ENCODE measurements at regions not wholly inside any gene's neighbourhood (a gene's known extent, or its start where the extent isn't known, plus 50 kb on each side); places are given as distances from the start of the nearest gene placed in this dataset.

- FAIRE-seq (no peak), DNase-seq (ENCODE audit: insufficient read length) (no peak)
- TF ChIP-seq POLR2AphosphoS5 (IDR thresholded peaks at IDR 0.05; ENCODE audit: low read depth, low read length) = no peak
- TF ChIP-seq TAF1 (IDR thresholded peaks at IDR 0.05; ENCODE audit: borderline replicate concordance, low read depth, low read length) = no peak
- no peak for TF ChIP-seq POLR2A (IDR thresholded peaks at IDR 0.05; ENCODE audit: low read depth, low read length)
Measured at GRCh38 chr10:2143213-2143835, 406.0 kb upstream of the ADARB2 start.

- TF ChIP-seq POLR2A (IDR thresholded peaks at IDR 0.05; ENCODE audit: low read depth, low read length) = no peak
- TF ChIP-seq POLR2AphosphoS5 (IDR thresholded peaks at IDR 0.05; ENCODE audit: low read depth, low read length) = no peak
- TF ChIP-seq TAF1 (IDR thresholded peaks at IDR 0.05; ENCODE audit: borderline replicate concordance, low read depth, low read length) = no peak
- FAIRE-seq (no peak), DNase-seq (ENCODE audit: insufficient read length) (no peak)
Measured at GRCh38 chr10:2139746-2140145, 402.4 kb upstream of the ADARB2 start.

GRCh38 chr10:2137549-2138174, 400.3 kb upstream of the ADARB2 start:
- TF ChIP-seq POLR2AphosphoS5 (IDR thresholded peaks at IDR 0.05; ENCODE audit: low read depth, low read length) (no peak), TAF1 (IDR thresholded peaks at IDR 0.05; ENCODE audit: borderline replicate concordance, low read depth, low read length) (no peak), POLR2A (IDR thresholded peaks at IDR 0.05; ENCODE audit: low read depth, low read length) (no peak)
- no peak for FAIRE-seq
- DNase-seq (ENCODE audit: insufficient read length) = no peak

- FAIRE-seq (no peak), DNase-seq (ENCODE audit: insufficient read length) (no peak)
- no peak for TF ChIP-seq TAF1 (IDR thresholded peaks at IDR 0.05; ENCODE audit: borderline replicate concordance, low read depth, low read length)
Measured at GRCh38 chr10:2130705-2131305, 393.5 kb upstream of the ADARB2 start.

GRCh38 chr10:2128991-2129390, 391.7 kb upstream of the ADARB2 start:
- no peak for FAIRE-seq
- TF ChIP-seq POLR2AphosphoS5 (IDR thresholded peaks at IDR 0.05; ENCODE audit: low read depth, low read length) (no peak), POLR2A (IDR thresholded peaks at IDR 0.05; ENCODE audit: low read depth, low read length) (no peak), TAF1 (IDR thresholded peaks at IDR 0.05; ENCODE audit: borderline replicate concordance, low read depth, low read length) (no peak)

GRCh38 chr10:2124135-2124534, 386.8 kb upstream of the ADARB2 start:
- no peak for TF ChIP-seq TAF1 (IDR thresholded peaks at IDR 0.05; ENCODE audit: borderline replicate concordance, low read depth, low read length)
- TF ChIP-seq POLR2AphosphoS5 (IDR thresholded peaks at IDR 0.05; ENCODE audit: low read depth, low read length) = no peak
- TF ChIP-seq POLR2A (IDR thresholded peaks at IDR 0.05; ENCODE audit: low read depth, low read length) = no peak
- no peak for FAIRE-seq
- no peak for DNase-seq (ENCODE audit: insufficient read length)

More at GRCh38 chr10:2128991-2129390, 391.7 kb upstream of the ADARB2 start:
- no peak for DNase-seq (ENCODE audit: insufficient read length)

GRCh38 chr10:2122431-2123124, 385.3 kb upstream of the ADARB2 start:
- DNase-seq (ENCODE audit: insufficient read length) = no peak
- no peak for FAIRE-seq
- TF ChIP-seq POLR2A (IDR thresholded peaks at IDR 0.05; ENCODE audit: low read depth, low read length) (no peak), TAF1 (IDR thresholded peaks at IDR 0.05; ENCODE audit: borderline replicate concordance, low read depth, low read length) (no peak), POLR2AphosphoS5 (IDR thresholded peaks at IDR 0.05; ENCODE audit: low read depth, low read length) (no peak)

- DNase-seq (ENCODE audit: insufficient read length) (no peak), FAIRE-seq (no peak)
- TF ChIP-seq TAF1 (IDR thresholded peaks at IDR 0.05; ENCODE audit: borderline replicate concordance, low read depth, low read length) (no peak), POLR2AphosphoS5 (IDR thresholded peaks at IDR 0.05; ENCODE audit: low read depth, low read length) (no peak), POLR2A (IDR thresholded peaks at IDR 0.05; ENCODE audit: low read depth, low read length) (no peak)
Measured at GRCh38 chr10:2121929-2122328, 384.6 kb upstream of the ADARB2 start.

- DNase-seq (ENCODE audit: insufficient read length) (no peak), FAIRE-seq (no peak)
- TF ChIP-seq POLR2AphosphoS5 (IDR thresholded peaks at IDR 0.05; ENCODE audit: low read depth, low read length) (no peak), POLR2A (IDR thresholded peaks at IDR 0.05; ENCODE audit: low read depth, low read length) (no peak)
Measured at GRCh38 chr10:2121315-2121714, 384.0 kb upstream of the ADARB2 start.

- DNase-seq (ENCODE audit: insufficient read length) (no peak), FAIRE-seq (no peak)
- TF ChIP-seq POLR2AphosphoS5 (IDR thresholded peaks at IDR 0.05; ENCODE audit: low read depth, low read length) (no peak), TAF1 (IDR thresholded peaks at IDR 0.05; ENCODE audit: borderline replicate concordance, low read depth, low read length) (no peak), POLR2A (IDR thresholded peaks at IDR 0.05; ENCODE audit: low read depth, low read length) (no peak)
Measured at GRCh38 chr10:2120746-2121145, 383.4 kb upstream of the ADARB2 start.

GRCh38 chr10:2119316-2119715, 382.0 kb upstream of the ADARB2 start:
- FAIRE-seq (no peak), DNase-seq (ENCODE audit: insufficient read length) (no peak)
- TF ChIP-seq POLR2A (IDR thresholded peaks at IDR 0.05; ENCODE audit: low read depth, low read length) (no peak), POLR2AphosphoS5 (IDR thresholded peaks at IDR 0.05; ENCODE audit: low read depth, low read length) (no peak), TAF1 (IDR thresholded peaks at IDR 0.05; ENCODE audit: borderline replicate concordance, low read depth, low read length) (no peak)

GRCh38 chr10:2118201-2118600, 380.9 kb upstream of the ADARB2 start:
- DNase-seq (ENCODE audit: insufficient read length) = no peak
- TF ChIP-seq TAF1 (IDR thresholded peaks at IDR 0.05; ENCODE audit: borderline replicate concordance, low read depth, low read length) (no peak), POLR2A (IDR thresholded peaks at IDR 0.05; ENCODE audit: low read depth, low read length) (no peak), POLR2AphosphoS5 (IDR thresholded peaks at IDR 0.05; ENCODE audit: low read depth, low read length) (no peak)
- FAIRE-seq = no peak

Data from GM12892 (cell line).